ENCODE measurements at regions not wholly inside any gene's neighbourhood (a gene's known extent, or its start where the extent isn't known, plus 50 kb on each side); places are given as distances from the start of the nearest gene placed in this dataset.

DNA sequence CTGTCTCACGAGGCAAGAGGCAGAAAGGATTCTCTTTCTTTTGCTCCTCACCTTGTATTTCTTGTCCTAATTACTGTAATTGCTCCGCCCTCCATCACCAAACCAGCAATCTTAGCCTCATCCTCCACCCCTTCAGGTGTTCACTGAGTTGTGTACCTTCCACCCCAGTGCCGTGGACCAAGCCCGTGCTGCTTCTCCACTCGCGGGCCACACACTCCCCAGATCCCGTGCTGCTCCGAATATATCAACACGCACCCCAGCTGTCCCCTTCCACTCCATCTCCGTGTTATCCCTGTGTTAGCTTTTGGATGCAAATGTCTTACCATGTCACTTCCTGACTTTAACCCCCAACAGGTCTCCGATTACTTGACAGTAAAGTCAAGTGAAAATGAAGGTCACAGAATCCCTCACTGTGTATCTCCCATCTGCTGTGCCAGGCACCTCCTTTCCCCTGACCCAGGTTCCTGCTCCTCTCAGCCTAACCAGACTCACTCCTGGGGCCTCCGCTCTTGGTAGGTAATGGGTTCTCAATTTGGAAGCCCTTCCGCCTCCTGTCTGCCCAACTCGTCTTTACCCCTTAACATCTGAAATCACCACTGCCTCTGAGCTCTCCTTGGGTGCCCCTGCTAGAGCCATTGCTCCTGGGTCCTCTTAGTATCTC, 320.2 kb downstream of the MED10 start:
- no peak for DNase-seq

GRCh38 chr5:6056280-6056679, 322.1 kb downstream of the MED10 start:
- no peak for DNase-seq

DNA sequence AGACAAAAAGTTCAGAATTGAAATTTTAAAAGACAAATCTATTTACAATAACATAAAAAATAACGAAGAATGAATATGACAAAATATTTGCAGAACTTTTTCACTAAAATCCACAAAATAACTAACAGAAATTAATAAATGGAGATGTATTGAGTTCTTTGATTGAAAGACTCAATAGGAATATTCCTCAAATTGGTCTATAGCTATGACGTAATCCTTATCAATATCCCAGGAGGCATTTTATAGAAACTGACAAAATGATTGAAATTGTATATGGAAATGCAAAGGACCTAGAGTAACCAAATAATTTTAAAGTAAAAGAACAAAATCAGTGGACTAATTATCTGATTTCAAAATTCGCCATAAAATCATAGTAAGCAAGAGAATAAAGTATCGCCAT, 328.7 kb downstream of the MED10 start:
- no peak for DNase-seq

DNA sequence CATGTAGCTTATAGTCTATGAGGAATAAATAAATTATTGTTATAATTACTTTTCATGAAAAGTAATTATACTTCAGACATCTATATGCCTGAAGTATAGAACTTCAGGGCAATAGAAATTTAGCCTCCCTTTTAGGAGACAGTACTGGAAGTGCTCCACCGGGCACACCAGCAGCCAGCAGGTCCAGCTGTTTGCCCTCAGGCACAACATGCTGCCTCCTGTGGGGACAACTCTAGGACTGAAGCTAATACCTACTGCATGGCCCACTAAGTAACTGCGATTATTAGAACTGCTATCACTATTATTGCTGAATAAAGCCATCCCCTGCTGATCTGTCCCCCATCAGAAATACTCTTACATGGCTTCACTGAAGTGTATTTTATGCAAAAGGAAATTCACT, 329.6 kb downstream of the MED10 start:
- DNase-seq: no peak

DNA sequence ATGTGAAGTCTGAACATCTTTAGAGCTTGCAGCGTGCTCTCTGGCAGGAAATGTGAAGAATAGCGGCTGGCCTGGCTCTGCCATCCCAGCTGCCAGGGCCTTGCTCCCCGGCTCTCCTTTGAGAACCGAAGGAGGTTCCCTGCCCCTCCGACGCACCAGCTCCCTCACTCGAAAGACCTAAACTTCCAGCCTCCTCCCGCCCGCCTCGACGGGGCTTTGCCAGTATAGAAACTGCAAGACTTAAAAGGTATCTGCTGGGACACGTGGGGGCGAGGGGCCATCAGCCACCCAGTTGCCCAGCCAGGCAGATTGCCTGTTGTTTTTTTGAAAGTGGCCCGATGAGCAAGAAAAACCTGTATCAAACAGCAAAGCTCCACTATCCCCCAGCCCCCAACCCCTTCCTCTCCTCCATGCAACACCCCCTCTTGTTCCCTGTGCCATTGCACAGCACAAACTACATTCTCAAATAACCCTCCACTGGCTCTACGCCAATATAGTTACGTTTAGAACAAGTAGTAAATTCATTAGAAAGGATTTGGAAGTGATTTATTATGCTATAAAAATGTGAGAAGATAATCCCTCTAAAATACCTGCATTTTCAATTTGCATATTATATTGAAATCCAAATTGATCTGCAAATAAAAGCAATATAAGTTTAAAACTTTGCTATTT, 331.9 kb downstream of the MED10 start:
- DNase-seq: no peak

GRCh38 chr5:6043491-6044310, 334.6 kb downstream of the MED10 start:
- DNase-seq: no peak

GRCh38 chr5:6041977-6042550, 336.3 kb downstream of the MED10 start:
- DNase-seq: no peak

GRCh38 chr5:6039111-6039510, 339.2 kb downstream of the MED10 start:
- no peak for DNase-seq

- DNase-seq: no peak
These were observed 342.3 kb downstream of the MED10 start for GRCh38 chr5:6036006-6036405.

- DNase-seq: no peak
These were observed 348.5 kb downstream of the MED10 start for GRCh38 chr5:6029811-6030271.

GRCh38 chr5:6026766-6027406, 351.5 kb downstream of the MED10 start:
- no peak for DNase-seq

DNA sequence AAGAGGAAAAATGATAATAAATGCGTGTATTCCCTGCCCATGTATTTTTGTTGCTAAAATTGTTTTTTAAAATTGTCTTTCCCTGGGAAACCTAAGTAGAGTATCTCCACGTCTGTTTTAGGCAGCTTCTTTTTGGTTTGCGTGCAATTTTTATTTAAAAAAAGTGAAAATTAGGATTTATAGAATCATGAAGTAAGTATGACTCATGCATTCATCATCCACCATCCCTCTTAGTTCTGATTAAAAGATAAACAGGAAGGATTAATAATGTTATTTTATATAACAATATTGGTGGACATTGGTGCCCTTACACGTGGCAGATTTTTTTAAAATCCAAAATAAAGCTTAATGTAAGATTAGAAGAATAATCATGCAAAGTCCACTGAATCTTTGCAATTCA, 358.7 kb downstream of the MED10 start:
- DNase-seq: no peak

- DNase-seq: no peak
These were observed 364.8 kb downstream of the MED10 start for GRCh38 chr5:6013506-6013905.

DNA sequence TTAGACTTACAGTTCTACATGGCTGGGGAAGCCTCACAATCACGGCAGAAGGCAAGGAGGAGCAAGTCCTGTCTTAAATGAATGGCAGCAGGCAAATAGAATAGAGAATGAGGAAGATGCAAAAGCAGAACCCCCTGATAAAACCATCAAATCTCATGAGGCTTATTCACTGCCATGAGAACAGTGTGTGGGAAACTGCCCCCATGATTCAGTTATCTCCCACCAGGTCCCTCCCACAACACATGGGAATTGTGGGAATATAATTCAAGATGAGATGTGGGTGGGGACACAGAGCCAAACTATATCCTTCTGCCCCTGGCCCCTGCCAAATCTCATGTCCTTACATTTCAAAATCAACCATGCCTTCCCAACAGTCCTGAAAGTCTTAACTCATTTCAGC, 367.1 kb downstream of the MED10 start:
- no peak for DNase-seq

GRCh38 chr5:6006838-6007314, 371.5 kb downstream of the MED10 start:
- no peak for DNase-seq

- DNase-seq: no peak
These were observed 375.1 kb downstream of the MED10 start for GRCh38 chr5:6003040-6003825.

- DNase-seq: no peak
These were observed 377.5 kb downstream of the MED10 start for GRCh38 chr5:6000867-6001266.

GRCh38 chr5:5995819-5996218, 382.5 kb downstream of the MED10 start:
- DNase-seq: no peak

- DNase-seq: no peak
These were observed 391.7 kb downstream of the MED10 start for GRCh38 chr5:5986492-5987178.

- DNase-seq: no peak
These were observed 393.0 kb downstream of the MED10 start for GRCh38 chr5:5985332-5985731.

DNA sequence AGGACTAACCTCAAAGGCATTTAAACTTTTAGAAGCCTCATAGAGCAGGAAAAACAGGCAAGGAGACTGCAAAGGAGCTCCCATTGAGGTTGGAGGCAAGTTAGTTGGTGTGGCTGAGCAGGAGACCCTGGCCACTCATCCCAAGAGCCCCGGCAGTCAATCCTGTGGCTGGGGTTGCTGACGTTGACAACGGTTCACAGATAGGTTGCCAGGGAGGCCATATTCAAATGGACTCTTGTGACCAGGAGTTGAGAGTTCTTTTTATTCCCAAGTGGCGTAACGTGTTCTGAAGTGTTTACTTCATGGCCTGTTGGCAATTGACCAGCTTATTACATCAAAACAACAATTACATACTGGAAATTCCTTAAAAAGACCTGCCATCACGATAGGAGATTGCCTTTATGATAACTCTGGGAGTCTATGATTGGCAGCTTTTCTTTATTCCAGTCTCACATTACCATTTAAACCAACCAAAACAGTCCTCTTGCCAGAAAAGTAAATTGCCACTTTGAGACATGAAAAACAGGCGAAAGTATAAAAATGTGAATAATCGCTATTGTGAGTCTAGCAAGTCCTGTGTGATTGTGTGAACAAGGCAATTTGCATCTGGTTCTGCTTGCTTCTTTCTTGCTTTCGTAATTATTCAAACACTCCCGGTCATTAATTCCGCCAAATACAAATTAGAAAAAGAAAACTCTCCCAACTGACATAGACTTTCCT, 394.9 kb downstream of the MED10 start:
- DNase-seq: no peak
